Neutrophil (primary cell): ENCODE measurements at regions not wholly inside any gene's neighbourhood (a gene's known extent, or its start where the extent isn't known, plus 50 kb on each side); places are given as distances from the start of the nearest gene placed in this dataset.
"Not testable (repeated sequence)": the region's sequence is repeated elsewhere in the genome, so short reads cannot be mapped to it uniquely, and the experiment has no call there.

Source experiments
- H3K27ac ChIP-seq: fragments of 200-600 bp; sonication (generic); 2 replicates; pipeline ENCODE4 v1.5.1; 2016; ENCODE audit warnings: mild to moderate bottlenecking, moderate library complexity
- H3K27me3 ChIP-seq: fragments of 200-600 bp; sonication (generic); 2 replicates; pipeline ENCODE4 v1.6.0; 2016; ENCODE audit warnings: mild to moderate bottlenecking
- H3K36me3 ChIP-seq: fragments of 200-600 bp; sonication (generic); 2 replicates; pipeline ENCODE4 v1.5.1; 2017
- H3K4me1 ChIP-seq, 2 experiments: fragments of 200-600 bp in 1 of 2; sonication (generic) in 1 of 2; 1 replicate in 1 of 2; 2 replicates in 1 of 2; pipeline versions ENCODE4 v1.5.1 to v1.6.1; 2013 to 2016; ENCODE audit warnings: low read depth in 1 of 2, low read length in 1 of 2, mild to moderate bottlenecking in 1 of 2, moderate library complexity in 1 of 2; ENCODE audit not compliant: control insufficient read depth in 1 of 2, insufficient read depth in 1 of 2
- H3K4me3 ChIP-seq, 2 experiments: fragments of 200-600 bp in 1 of 2; sonication (generic) in 1 of 2; 1 replicate in 1 of 2; 2 replicates in 1 of 2; pipeline ENCODE4 v1.5.1; 2013 to 2016; ENCODE audit warnings: low read depth in 1 of 2, low read length in 1 of 2, mild to moderate bottlenecking in 1 of 2, moderate library complexity in 1 of 2
- H3K9me3 ChIP-seq: fragments of 200-600 bp; sonication (generic); 2 replicates; pipeline ENCODE4 v1.5.1; 2016
- CTCF ChIP-seq: fragments of 200-600 bp; sonication (generic); IDR thresholded peaks from 2 replicates; pipeline ENCODE4 v1.5.1; 2016; ENCODE audit warnings: antibody characterized with exemption

- Histone ChIP-seq H3K4me3 (no peak overlapping the region), H3K36me3 (no peaks in the 10 kb centered on the region), H3K27ac (peak overlapping the region; percentile 78), H3K27me3 (no peaks in the 10 kb centered on the region), H3K9me3 (no peaks in the 10 kb centered on the region), H3K4me1 (peaks cover 56 to 62% of the 10 kb centered on the region in 2 experiments)
- no peak for TF ChIP-seq CTCF
Measured at GRCh38 chr15:92847841-92848240, 52.3 kb upstream of the CHD2 start.

- TF ChIP-seq CTCF, result no peak
- no peaks in the 10 kb centered on the region for H3K27me3 ChIP-seq
- no peak overlapping the region for H3K4me3 ChIP-seq
- H3K4me1 ChIP-seq, result peaks cover 51 to 56% of the 10 kb centered on the region in 2 experiments
- H3K27ac ChIP-seq, result peak overlapping the region; percentile 78
- no peaks in the 10 kb centered on the region for H3K9me3 ChIP-seq
- H3K36me3 ChIP-seq, result no peaks in the 10 kb centered on the region
Measured at GRCh38 chr15:92848464-92848851, 51.7 kb upstream of the CHD2 start.

GRCh38 chr15:92848852-92849598 is 51.1 kb upstream of the CHD2 start:
- Histone ChIP-seq H3K27me3 (no peaks in the 10 kb centered on the region), H3K4me3 (no peak overlapping the region), H3K36me3 (no peaks in the 10 kb centered on the region), H3K4me1 (peaks cover 46 to 50% of the 10 kb centered on the region in 2 experiments), H3K9me3 (no peaks in the 10 kb centered on the region), H3K27ac (peak overlapping the region; percentile 78)
- TF ChIP-seq CTCF, result no peak

- H3K36me3 ChIP-seq, H3K9me3 ChIP-seq, H3K27me3 ChIP-seq, H3K4me3 ChIP-seq: not testable (repeated sequence)
- Histone ChIP-seq H3K27ac (peak overlapping the region; percentile 78), H3K4me1 (peaks cover 34 to 40% of the 10 kb centered on the region in 2 experiments)
Measured at GRCh38 chr15:92850218-92850617, 49.9 kb upstream of the CHD2 start.
